GM10266 (cell line): ENCODE measurements at regions not wholly inside any gene's neighbourhood (a gene's known extent, or its start where the extent isn't known, plus 50 kb on each side); places are given as distances from the start of the nearest gene placed in this dataset.

ENCODE experiments used
- DNase-seq: peaks from one replicate; pipeline ENCODE4 v3.0.0; 2012; ENCODE audit errors: extremely low spot score
- CTCF ChIP-seq: IDR thresholded peaks from 2 replicates; pipeline ENCODE4 v1.5.1; 2012; ENCODE audit warnings: mild to moderate bottlenecking, low read depth; ENCODE audit not compliant: control insufficient read depth, insufficient read depth; ENCODE audit errors: missing control alignments

DNA sequence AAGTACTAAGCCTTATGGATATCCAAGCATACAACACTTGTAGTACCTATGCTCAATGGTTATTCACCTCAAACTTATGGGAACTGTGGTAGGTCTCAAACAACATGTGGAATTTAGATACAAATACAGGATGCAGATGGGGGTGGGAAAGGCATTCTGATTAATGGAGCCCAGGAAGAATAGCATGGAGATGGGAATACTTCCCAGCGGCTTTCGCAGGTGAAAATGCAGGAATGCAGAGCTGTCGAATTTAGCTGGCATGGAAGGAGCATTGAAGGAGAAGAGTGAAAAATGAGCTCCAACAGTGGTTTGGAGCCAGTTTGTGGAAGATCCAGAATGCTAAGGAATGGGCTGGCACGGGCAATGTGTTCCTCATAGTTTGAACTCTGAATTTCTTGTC lies 89.9 kb downstream of the NKX2-1 start:
- DNase-seq = no peak
- no peak for TF ChIP-seq CTCF

DNA sequence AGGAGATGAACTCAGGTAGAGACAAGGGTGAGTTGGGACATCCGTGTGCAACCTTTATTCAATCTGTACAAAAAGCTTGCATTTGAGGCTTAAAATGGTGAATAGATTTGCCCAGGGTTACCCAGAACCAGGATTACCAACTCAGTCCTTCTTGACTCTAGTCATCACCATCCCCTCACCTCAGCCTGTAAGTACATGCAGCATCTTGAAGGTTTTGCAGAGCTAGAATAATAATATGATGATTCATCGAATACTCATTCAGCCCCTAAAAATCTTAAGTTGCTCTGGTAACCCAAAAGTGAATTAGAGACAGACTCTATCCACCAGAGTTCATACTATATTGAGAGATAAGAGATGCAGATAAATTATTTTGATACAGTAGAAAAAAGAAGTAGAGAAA lies 90.3 kb downstream of the NKX2-1 start:
- DNase-seq = no peak
- no peak for TF ChIP-seq CTCF

GRCh38 chr14:36428350-36428749 lies 91.7 kb downstream of the NKX2-1 start:
- no peak for TF ChIP-seq CTCF

DNA sequence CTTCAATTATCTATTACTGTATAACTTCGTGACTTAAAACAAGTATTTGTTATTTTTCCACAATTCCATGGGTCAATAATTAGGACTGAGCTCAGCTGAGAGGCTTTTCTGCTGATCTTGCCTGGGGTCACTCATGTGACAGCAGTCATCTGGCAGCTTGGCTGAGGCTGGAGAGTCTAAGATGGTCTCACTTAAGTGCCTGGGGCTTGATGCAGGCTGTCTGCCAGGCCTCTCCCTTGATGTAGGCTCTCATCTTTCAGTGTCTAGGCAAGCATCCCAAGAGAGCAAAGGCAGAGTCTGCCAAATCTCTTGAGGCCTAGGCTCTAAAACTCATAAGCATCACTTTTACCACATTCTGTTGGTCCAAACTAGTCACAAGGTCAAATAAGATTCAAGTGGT lies 93.2 kb downstream of the NKX2-1 start:
- no peak for DNase-seq
- TF ChIP-seq CTCF = no peak

More at GRCh38 chr14:36428350-36428749, 91.7 kb downstream of the NKX2-1 start:
- no peak for DNase-seq

DNA sequence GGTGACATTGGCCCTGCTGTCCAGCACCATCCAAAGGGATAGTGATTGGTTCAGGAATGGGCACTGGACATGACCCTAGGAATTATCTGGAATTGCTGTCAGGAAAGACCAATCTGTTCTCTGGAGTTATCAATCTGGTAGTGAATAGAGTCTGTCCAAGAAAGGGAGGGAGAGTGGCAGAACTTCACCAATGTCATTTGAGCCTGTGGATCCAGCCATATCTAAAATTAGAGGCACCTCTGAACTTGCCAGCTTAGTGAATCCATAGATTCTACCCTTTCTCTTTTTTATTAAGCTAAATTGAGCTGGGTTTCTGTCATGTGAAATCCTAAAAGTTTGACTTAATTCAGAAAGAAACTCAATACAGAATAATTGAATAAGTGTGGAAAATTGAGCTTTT lies 93.9 kb downstream of the NKX2-1 start:
- no peak for TF ChIP-seq CTCF
- no peak for DNase-seq

DNA sequence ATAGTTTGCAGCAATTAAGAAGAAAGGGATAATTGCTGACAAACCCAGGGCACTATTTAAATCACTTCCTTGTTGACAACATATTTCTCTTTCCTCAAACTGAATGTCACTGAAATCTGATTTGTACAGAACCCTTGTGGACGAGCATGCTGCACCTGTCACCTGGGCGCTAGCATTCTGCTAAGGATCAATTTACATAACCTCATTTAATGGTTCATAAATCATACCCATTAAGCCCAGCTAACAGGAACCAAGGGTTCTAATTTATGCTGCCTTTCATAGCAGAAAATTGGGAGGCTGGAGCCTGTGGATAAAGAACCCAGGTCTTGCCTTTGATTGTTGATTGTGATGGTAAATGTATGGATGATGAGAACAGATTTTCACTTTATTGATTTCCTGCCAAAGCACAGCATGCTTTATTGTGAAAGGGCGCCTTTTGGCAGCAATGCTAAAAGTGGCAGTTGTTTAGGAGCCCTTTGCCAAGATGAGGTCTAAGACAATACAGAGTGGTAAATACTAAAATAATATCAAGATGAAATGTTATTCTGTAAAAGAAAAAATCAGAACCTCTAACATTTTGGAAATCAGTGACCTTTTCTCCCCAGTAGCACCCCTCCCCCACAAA lies 95.4 kb downstream of the NKX2-1 start:
- no peak for TF ChIP-seq CTCF
- no peak for DNase-seq

- no peak for TF ChIP-seq CTCF
- DNase-seq = no peak
Measured at GRCh38 chr14:36423430-36423829, 96.6 kb downstream of the NKX2-1 start.
